ENCODE measurements at regions not wholly inside any gene's neighbourhood (a gene's known extent, or its start where the extent isn't known, plus 50 kb on each side); places are given as distances from the start of the nearest gene placed in this dataset.

GRCh38 chr9:90300611-90301276 is 341.9 kb downstream of the DIRAS2 start:
- no peak for DNase-seq

GRCh38 chr9:90301277-90301653 is 341.4 kb downstream of the DIRAS2 start:
- DNase-seq, result peak; percentile 36

- DNase-seq, result no peak
Measured at GRCh38 chr9:90303655-90304054, 339.0 kb downstream of the DIRAS2 start.

- DNase-seq, result no peak
Measured at GRCh38 chr9:90306158-90306557, 336.5 kb downstream of the DIRAS2 start.

GRCh38 chr9:90307167-90307833 is 335.3 kb downstream of the DIRAS2 start:
- DNase-seq, result peak; percentile 78

- no peak for DNase-seq
Measured at GRCh38 chr9:90307891-90308290, 334.7 kb downstream of the DIRAS2 start.

- no peak for DNase-seq
Measured at GRCh38 chr9:90308691-90309090, 333.9 kb downstream of the DIRAS2 start.

GRCh38 chr9:90309809-90310520 is 332.7 kb downstream of the DIRAS2 start:
- DNase-seq, result no peak

GRCh38 chr9:90310521-90310876 is 332.1 kb downstream of the DIRAS2 start:
- no peak for DNase-seq

- no peak for DNase-seq
Measured at GRCh38 chr9:90311811-90312210, 330.8 kb downstream of the DIRAS2 start.

GRCh38 chr9:90322296-90322695 is 320.3 kb downstream of the DIRAS2 start:
- DNase-seq, result no peak

GRCh38 chr9:90325913-90326653 is 316.5 kb downstream of the DIRAS2 start:
- no peak for DNase-seq

- DNase-seq, result no peak
Measured at GRCh38 chr9:90330231-90330630, 312.4 kb downstream of the DIRAS2 start.

GRCh38 chr9:90331826-90332575 is 310.6 kb downstream of the DIRAS2 start:
- no peak for DNase-seq

- no peak for DNase-seq
Measured at GRCh38 chr9:90333226-90333625, 309.4 kb downstream of the DIRAS2 start.

GRCh38 chr9:90340421-90340820 is 302.2 kb downstream of the DIRAS2 start:
- no peak for DNase-seq

GRCh38 chr9:90342607-90343006 is 300.0 kb downstream of the DIRAS2 start:
- no peak for DNase-seq

GRCh38 chr9:90343366-90343765 is 299.3 kb downstream of the DIRAS2 start:
- DNase-seq, result no peak

GRCh38 chr9:90343991-90344390 is 298.6 kb downstream of the DIRAS2 start:
- no peak for DNase-seq

GRCh38 chr9:90365666-90366065 is 277.0 kb downstream of the DIRAS2 start:
- DNase-seq, result peak; percentile 1

- no peak for DNase-seq
Measured at GRCh38 chr9:90368241-90368640, 274.4 kb downstream of the DIRAS2 start.

- DNase-seq, result no peak
Measured at GRCh38 chr9:90368928-90369327, 273.7 kb downstream of the DIRAS2 start.

- DNase-seq, result no peak
Measured at GRCh38 chr9:90379771-90380170, 262.9 kb downstream of the DIRAS2 start.
